Ascending aorta (tissue), 2 donors: ENCODE measurements at regions not wholly inside any gene's neighbourhood (a gene's known extent, or its start where the extent isn't known, plus 50 kb on each side); places are given as distances from the start of the nearest gene placed in this dataset.

Source experiments
- DNase-seq, 2 donors: peaks; one replicate each; pipeline ENCODE4 v3.0.0-alpha.2; 2019; ENCODE audit warnings: low spot score in 2 of 2
- H3K27ac ChIP-seq, 2 donors: fragments of 200-600 bp; sonication (generic); one replicate each; pipeline ENCODE4 v1.5.1; 2016 to 2017; ENCODE audit warnings: mild to moderate bottlenecking in 1 of 2
- H3K27me3 ChIP-seq: fragments of 200-600 bp; sonication (generic); one replicate; pipeline ENCODE4 v1.5.1; 2017
- H3K36me3 ChIP-seq, 2 donors: fragments of 200-600 bp; sonication (generic); one replicate each; pipeline ENCODE4 v1.5.1; 2016
- H3K4me1 ChIP-seq, 2 donors: fragments of 200-600 bp; sonication (generic); one replicate each; pipeline ENCODE4 v1.5.1; 2016 to 2017; ENCODE audit warnings: mild to moderate bottlenecking in 1 of 2
- H3K4me3 ChIP-seq, 2 donors: fragments of 200-600 bp; sonication (generic); one replicate each; pipeline ENCODE4 v1.5.1; 2016 to 2017; ENCODE audit warnings: mild to moderate bottlenecking in 1 of 2
- H3K9me3 ChIP-seq, 2 donors: fragments of 200-600 bp; sonication (generic); one replicate each; pipeline ENCODE4 v1.5.1; 2016
- CTCF ChIP-seq, 3 experiments: fragments of 200-600 bp in 2 of 3; fragments of 450-650 bp in 1 of 3; sonication (generic) in 2 of 3; IDR thresholded peaks; one replicate each; pipeline ENCODE4 v1.5.1; 2016 to 2019; ENCODE audit warnings: antibody characterized with exemption in 3 of 3, mild to moderate bottlenecking in 1 of 3, moderate library complexity in 1 of 3
- intact Hi-C: fragments of 100-400 bp; cut with DNase I; formaldehyde crosslinking; loops from one replicate; pipeline ENCODE4 v1.15.1; 2023

- intact Hi-C loops: no loop called here
- Histone ChIP-seq H3K27ac (no peak overlapping the region), H3K36me3 (no peaks in the 10 kb centered on the region), H3K9me3 (no peaks in the 10 kb centered on the region), H3K4me1 (no peaks in the 10 kb centered on the region), H3K27me3 (no peaks in the 10 kb centered on the region), H3K4me3 (no peak overlapping the region)
- DNase-seq: no peak
- TF ChIP-seq CTCF (IDR thresholded peaks at IDR 0.05): no peak
These were observed 152.0 kb downstream of the CYRIA start for GRCh38 chr2:16513626-16514025.

- H3K27me3 ChIP-seq: no peaks in the 10 kb centered on the region
- intact Hi-C loops: no loop called here
These were observed 154.6 kb downstream of the CYRIA start for GRCh38 chr2:16511041-16511440.

GRCh38 chr2:16509042-16509441 lies 156.6 kb downstream of the CYRIA start:
- Histone ChIP-seq H3K4me1 (peaks cover 0 to 4% of the 10 kb centered on the region in 2 donors), H3K9me3 (no peaks in the 10 kb centered on the region), H3K27ac (no peak overlapping the region), H3K4me3 (no peak overlapping the region), H3K27me3 (no peaks in the 10 kb centered on the region), H3K36me3 (no peaks in the 10 kb centered on the region)
- no peak for DNase-seq
- intact Hi-C loops: loop anchor here (2.0 kb wide), 1 partner anchor 872 kb away; no protein-coding TSS in a partner anchor
- TF ChIP-seq CTCF (IDR thresholded peaks at IDR 0.05): no peak

More at GRCh38 chr2:16511041-16511440, 154.6 kb downstream of the CYRIA start:
- H3K4me1 ChIP-seq: peaks cover 0 to 4% of the 10 kb centered on the region in 2 donors
- no peak for DNase-seq
- no peaks in the 10 kb centered on the region for H3K36me3 ChIP-seq
- H3K9me3 ChIP-seq: no peaks in the 10 kb centered on the region
- H3K27ac ChIP-seq: no peak overlapping the region
- no peak for TF ChIP-seq CTCF (IDR thresholded peaks at IDR 0.05)
- H3K4me3 ChIP-seq: no peak overlapping the region

GRCh38 chr2:16508490-16508851 lies 157.2 kb downstream of the CYRIA start:
- no peaks in the 10 kb centered on the region for H3K27me3 ChIP-seq
- H3K36me3 ChIP-seq: no peaks in the 10 kb centered on the region
- no peaks in the 10 kb centered on the region for H3K9me3 ChIP-seq
- peak overlapping the region; percentile 51 to 54 for H3K4me3 ChIP-seq
- peaks cover 0 to 4% of the 10 kb centered on the region in 2 donors for H3K4me1 ChIP-seq
- TF ChIP-seq CTCF (IDR thresholded peaks at IDR 0.05): no peak
- H3K27ac ChIP-seq: no peak overlapping the region
- no peak for DNase-seq
- intact Hi-C loops: loop anchor here (2.0 kb wide), 1 partner anchor 872 kb away; no protein-coding TSS in a partner anchor

- intact Hi-C loops: loop anchor here (2.0 kb wide), 1 partner anchor 871 kb away; no protein-coding TSS in a partner anchor
- peak overlapping the region; percentile 51 to 54 for H3K4me3 ChIP-seq
- no peak for DNase-seq
- H3K36me3 ChIP-seq: no peaks in the 10 kb centered on the region
- H3K4me1 ChIP-seq: peaks cover 0 to 4% of the 10 kb centered on the region in 2 donors
- H3K27ac ChIP-seq: no peak overlapping the region
- no peaks in the 10 kb centered on the region for H3K27me3 ChIP-seq
- TF ChIP-seq CTCF (IDR thresholded peaks at IDR 0.05): peak; percentile 21 to 52 (median 25)
- H3K9me3 ChIP-seq: no peaks in the 10 kb centered on the region
These were observed 157.8 kb downstream of the CYRIA start for GRCh38 chr2:16507655-16508489.
